Fibroblast of the aortic adventitia (primary cell): ENCODE measurements at regions not wholly inside any gene's neighbourhood (a gene's known extent, or its start where the extent isn't known, plus 50 kb on each side); places are given as distances from the start of the nearest gene placed in this dataset.

Experiments
- DNase-seq: peaks from one replicate; pipeline ENCODE4 v3.0.0-alpha.2; 2010; ENCODE audit warnings: low read depth
- H3K4me3 ChIP-seq: 2 replicates; pipeline ENCODE4 v1.5.1; 2011; ENCODE audit warnings: low read depth, mild to moderate bottlenecking, control low read depth, low read length, moderate library complexity
- TF ChIP-seq, protein P1 (sequence below): IDR thresholded peaks from 2 replicates; pipeline ENCODE4 v1.5.1; 2011; ENCODE audit warnings: mild to moderate bottlenecking, low read length, control low read depth, inconsistent platforms; ENCODE audit not compliant: insufficient read depth

DNA sequence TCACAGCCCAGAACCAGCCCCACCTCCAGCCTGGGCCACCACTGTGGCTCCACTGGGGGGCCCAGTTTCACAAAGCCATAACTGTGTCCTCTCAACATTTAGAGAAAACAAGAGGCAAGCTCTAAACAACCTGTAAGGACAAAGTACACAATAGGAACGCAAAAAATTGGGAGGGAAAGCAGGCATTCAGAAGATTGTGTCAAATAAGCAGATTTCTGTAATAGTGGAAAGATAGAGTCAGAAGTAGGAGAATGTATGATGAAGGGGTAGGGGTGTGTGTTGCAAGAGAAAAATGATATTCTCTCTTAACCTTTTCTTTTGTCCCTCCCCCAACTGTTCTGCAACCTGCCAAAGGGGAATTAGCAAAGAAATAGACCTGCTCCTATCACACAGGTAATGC, 449.9 kb upstream of the NPVF start:
- TF ChIP-seq, protein P1, sequence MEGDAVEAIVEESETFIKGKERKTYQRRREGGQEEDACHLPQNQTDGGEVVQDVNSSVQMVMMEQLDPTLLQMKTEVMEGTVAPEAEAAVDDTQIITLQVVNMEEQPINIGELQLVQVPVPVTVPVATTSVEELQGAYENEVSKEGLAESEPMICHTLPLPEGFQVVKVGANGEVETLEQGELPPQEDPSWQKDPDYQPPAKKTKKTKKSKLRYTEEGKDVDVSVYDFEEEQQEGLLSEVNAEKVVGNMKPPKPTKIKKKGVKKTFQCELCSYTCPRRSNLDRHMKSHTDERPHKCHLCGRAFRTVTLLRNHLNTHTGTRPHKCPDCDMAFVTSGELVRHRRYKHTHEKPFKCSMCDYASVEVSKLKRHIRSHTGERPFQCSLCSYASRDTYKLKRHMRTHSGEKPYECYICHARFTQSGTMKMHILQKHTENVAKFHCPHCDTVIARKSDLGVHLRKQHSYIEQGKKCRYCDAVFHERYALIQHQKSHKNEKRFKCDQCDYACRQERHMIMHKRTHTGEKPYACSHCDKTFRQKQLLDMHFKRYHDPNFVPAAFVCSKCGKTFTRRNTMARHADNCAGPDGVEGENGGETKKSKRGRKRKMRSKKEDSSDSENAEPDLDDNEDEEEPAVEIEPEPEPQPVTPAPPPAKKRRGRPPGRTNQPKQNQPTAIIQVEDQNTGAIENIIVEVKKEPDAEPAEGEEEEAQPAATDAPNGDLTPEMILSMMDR: no peak
- DNase-seq: no peak
- H3K4me3 ChIP-seq: no peak overlapping the region

DNA sequence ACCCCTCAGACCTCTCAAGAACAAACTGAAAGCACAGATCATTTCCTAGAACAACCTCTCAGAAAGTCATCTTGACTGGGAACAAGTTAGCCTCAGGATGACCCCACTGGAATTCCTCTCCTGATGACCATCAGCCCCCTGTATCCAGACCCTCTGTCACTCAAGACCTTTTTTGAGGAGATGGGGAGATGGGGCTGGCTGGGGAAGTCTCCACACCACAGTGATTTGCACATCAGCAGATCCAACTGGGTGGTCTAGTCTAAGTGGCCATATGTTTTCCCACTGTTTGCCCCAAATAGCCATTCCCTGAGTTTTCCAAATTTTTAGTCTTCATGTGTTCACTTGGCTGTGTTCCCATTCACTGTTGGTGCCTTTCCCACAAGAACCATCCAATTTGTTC, 452.4 kb upstream of the NPVF start:
- TF ChIP-seq, protein P1: no peak
- no peak for DNase-seq
- H3K4me3 ChIP-seq: no peak overlapping the region

DNA sequence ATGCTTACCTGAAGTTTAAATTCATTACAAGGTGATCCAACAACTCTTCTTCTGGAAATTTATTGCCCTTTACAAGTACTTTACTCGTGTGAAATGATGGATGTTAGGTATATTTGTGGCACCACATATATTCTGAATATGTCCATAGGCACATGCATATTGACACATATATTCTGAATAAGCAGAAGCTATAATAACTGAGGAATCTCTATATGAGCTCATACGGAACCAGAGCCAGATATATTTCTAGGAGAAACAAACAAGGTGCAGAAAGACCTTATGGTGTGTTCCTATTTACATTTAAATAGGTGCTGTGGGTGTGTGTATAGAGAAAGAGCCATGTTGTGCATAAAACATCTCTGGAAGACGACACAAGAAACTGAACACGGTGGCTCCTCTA, 456.1 kb upstream of the NPVF start:
- TF ChIP-seq, protein P1: no peak
- no peak overlapping the region for H3K4me3 ChIP-seq
- no peak for DNase-seq

DNA sequence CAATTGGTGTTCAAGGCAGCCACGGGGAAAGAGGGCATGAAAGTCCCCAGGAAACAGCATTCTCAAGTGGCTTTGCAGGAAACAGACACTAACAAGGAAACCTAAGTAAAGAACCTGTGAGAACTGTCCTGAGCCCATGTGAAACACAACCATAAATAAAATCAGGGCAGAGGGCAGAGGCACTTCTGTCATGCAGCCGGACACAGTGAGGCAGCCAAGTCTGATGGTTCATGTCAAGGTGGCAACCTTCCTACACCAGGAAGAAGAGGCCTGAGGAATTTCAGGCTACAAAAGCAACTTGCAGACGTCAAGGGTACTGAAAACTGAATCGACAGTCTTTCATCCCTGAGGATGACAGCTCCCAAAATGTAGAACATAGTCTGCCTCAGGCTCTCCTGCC, 458.2 kb upstream of the NPVF start:
- TF ChIP-seq, protein P1: no peak
- no peak overlapping the region for H3K4me3 ChIP-seq
- DNase-seq: no peak

DNA sequence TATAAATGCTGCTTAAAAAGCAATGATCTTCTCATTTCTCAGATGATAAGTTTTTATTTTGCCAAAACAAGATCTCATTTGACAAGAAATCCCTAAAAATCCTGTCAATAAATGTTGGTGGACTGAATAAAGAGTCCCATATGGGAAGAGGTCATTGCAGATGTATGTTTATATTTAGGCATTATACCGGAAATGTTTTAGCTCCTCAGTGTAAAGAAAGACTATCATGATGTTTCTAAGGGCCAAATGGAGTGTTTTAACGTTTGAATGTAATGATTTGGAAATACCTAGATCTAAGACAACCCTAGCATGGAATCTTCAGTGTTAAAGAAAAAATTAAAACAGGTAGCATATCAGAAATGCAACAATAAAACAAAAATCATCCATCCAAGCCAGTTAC, 457.8 kb upstream of the NFE2L3 start:
- TF ChIP-seq, protein P1: no peak
- no peak for DNase-seq
- H3K4me3 ChIP-seq: no peak overlapping the region

DNA sequence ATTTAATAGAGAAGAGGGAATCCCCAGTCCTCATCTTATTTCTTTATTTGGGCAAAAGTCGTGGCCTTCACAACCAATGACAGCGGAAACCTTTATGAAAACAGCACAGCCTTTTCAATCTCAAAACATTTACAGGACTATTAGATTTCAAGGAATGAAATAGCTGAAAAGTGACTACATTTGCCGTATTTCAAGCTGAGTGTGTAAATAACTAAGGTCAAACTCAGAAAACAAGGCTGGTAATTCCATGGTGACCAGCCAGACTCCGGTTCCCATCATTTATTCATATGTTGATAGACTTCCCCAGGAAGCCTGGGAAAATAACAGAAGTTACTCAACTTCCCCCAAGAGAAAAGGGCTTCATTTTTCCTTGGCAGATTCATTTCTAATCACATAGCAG, 457.3 kb upstream of the NFE2L3 start:
- DNase-seq: no peak
- no peak overlapping the region for H3K4me3 ChIP-seq
- TF ChIP-seq, protein P1: no peak

DNA sequence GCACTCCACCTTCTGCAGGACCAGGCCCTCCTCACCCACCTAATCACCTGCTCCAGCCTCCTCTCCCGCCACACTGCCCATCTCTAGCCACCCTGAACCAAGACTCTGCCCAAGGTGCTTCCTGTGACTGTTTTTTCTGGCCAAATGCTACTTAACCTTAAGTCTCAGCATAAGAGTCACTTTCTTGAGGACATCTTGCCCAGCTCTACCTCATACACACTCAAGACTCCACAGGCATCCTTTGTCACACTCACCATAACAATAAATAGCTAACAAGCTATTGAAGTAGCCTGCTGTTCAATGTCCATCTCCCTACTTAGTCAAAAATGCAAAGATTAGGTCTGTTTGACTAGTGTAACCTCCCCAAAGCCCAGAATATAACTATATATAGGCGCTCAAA, 455.4 kb upstream of the NFE2L3 start:
- no peak overlapping the region for H3K4me3 ChIP-seq
- TF ChIP-seq, protein P1: no peak
- DNase-seq: no peak
